ENCODE measurements at regions not wholly inside any gene's neighbourhood (a gene's known extent, or its start where the extent isn't known, plus 50 kb on each side); places are given as distances from the start of the nearest gene placed in this dataset.

DNA sequence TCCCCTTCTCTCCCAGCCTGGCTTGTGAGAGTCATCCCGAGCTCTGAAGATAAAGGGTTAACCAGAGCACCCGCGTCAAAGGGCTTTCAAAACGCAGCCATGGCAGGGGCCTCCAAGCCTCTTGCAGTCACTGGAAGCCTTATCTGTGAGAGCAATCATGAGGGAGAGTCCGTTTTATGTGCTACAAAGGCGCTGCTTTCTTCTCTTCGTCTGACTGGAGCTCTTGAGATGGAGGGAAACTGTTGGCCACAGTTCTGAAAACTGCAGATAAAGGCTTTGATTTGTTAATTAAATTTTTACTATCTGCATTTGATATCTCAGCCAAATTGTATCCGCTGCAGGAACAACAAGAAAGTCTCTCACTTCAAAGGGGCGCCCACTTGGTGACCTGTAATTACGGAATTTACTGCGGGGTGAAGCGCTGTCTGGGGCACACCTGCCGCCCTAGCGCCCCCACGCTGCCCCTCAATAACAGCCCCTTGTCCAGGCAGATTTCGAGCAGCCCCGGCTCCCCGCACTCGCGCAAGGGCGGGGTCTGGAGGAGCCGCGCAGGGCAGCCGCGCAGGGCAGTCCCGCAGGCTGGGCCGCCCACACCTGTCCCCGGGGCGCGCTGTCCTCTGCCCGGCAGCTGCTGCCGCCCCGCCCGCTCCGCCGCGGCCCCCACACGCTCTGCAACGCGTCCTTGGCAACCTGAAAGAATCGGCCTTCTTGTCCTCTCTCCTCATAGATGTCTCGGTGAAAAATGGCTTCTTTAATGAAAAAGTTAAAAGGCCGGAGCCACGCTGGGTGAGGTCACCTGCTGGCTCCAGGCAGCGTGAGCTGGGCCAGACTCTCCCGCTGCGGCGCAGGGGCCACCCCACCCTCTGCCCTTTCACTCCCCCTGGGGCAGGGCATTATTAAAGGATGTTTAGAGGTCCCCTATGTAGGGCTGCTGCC is 217.9 kb downstream of the VAPA start:
- dilution Hi-C loops (cut with HindIII; ENCODE audit: low sequenced_read_pairs, unreplicated experiment) = no loop called here
- WGBS, 2 experiments (ENCODE audit: extremely low coverage in 2 of 2, insufficient read length in 1 of 2) = 19% methylated on average over 13 of the region's 48 CpGs; no CpG with 5 or more reads in 1 of the 2 experiments
- ATAC-seq (ENCODE audit: low read depth) = peak; percentile 27

More for the DNA sequence above, 217.9 kb downstream of the VAPA start:
- H2BK15ac ChIP-seq (ENCODE audit: low read depth, low read length) = no peak overlapping the region
- H3K27me3 ChIP-seq (ENCODE audit: control insufficient read depth, insufficient read depth, low read length) = peaks cover 15% of the 10 kb centered on the region
- POLR2A ChIA-PET (ENCODE audit: unreplicated experiment) = interaction anchor here (0.6 kb wide), 1 partner anchor 82 kb away, joined by 3 read pairs; no protein-coding TSS in a partner anchor
- no peak overlapping the region for H2BK5ac ChIP-seq (ENCODE audit: low read depth, low read length, poor library complexity, severe bottlenecking)
- no peaks in the 10 kb centered on the region for H4K20me1 ChIP-seq (ENCODE audit: insufficient read depth, low read length)
- intact Hi-C loops (cut with micrococcal nuclease) = no loop called here
- no peaks in the 10 kb centered on the region for H3K4me1 ChIP-seq (ENCODE audit: control insufficient read depth, insufficient read depth, low read length)
- BruUV-seq (replicated peaks) = no TSS peak
- no peak overlapping the region for H2AK5ac ChIP-seq (ENCODE audit: low read depth, low read length)
- H2AK9ac ChIP-seq (replicated peaks; ENCODE audit: low read depth, low read length, poor library complexity) = no peak overlapping the region
- H4K8ac ChIP-seq (ENCODE audit: low read depth in 2 of 2, low read length in 2 of 2) = no peak overlapping the region
- DNase-seq = no peak
- no peak overlapping the region for H4K91ac ChIP-seq (ENCODE audit: insufficient read depth, low read depth, low read length)
- H3K4me3 ChIP-seq (ENCODE audit: insufficient read depth, low read depth, low read length) = no peak overlapping the region
- H4K5ac ChIP-seq (ENCODE audit: low read depth, low read length) = no peak overlapping the region
- no peak overlapping the region for H3K23ac ChIP-seq (ENCODE audit: low read depth, low read length)
- no peak overlapping the region for H3K4me2 ChIP-seq (ENCODE audit: low read depth, low read length)
- H2BK120ac ChIP-seq (ENCODE audit: low read depth, low read length) = no peak overlapping the region
- no peak overlapping the region for H3K4ac ChIP-seq (ENCODE audit: low read depth, low read length)
- H2AFZ ChIP-seq (replicated peaks; ENCODE audit: low read length, poor library complexity) = peak overlapping the region; percentile 2
- H3K79me1 ChIP-seq (ENCODE audit: low read depth in 1 of 2, low read length in 2 of 2) = no peaks in the 10 kb centered on the region
- no peak overlapping the region for H2BK20ac ChIP-seq (ENCODE audit: low read depth, low read length)
- H3K18ac ChIP-seq (ENCODE audit: low read depth, low read length) = no peak overlapping the region
- H3K9me3 ChIP-seq (ENCODE audit: control insufficient read depth, insufficient read depth, low read length) = no peaks in the 10 kb centered on the region
- no peak overlapping the region for H3K27ac ChIP-seq (ENCODE audit: insufficient read depth, low read length)
- H3K9me1 ChIP-seq (ENCODE audit: insufficient read depth, low read length) = no peaks in the 10 kb centered on the region
- H3K56ac ChIP-seq (ENCODE audit: extremely low read depth, insufficient read depth, low read length) = no peak overlapping the region
- H3K9ac ChIP-seq (ENCODE audit: low read depth, low read length) = no peak overlapping the region
- in situ Hi-C loops (cut with MboI; ENCODE audit: low sequenced_read_pairs) = no loop called here
- H3K14ac ChIP-seq (replicated peaks; ENCODE audit: low read depth, low read length) = no peak overlapping the region
- TF ChIP-seq MXI1 (IDR thresholded peaks at IDR 0.05; ENCODE audit: borderline replicate concordance, low read depth, low read length) (no peak), RFX5 (IDR thresholded peaks at IDR 0.05; ENCODE audit: low read depth, low read length) (no peak), CHD1 (IDR thresholded peaks at IDR 0.05; ENCODE audit: low read depth, low read length) (no peak), MAFK (IDR thresholded peaks at IDR 0.05; ENCODE audit: low read depth, low read length) (no peak), POLR2A (IDR thresholded peaks at IDR 0.05; ENCODE audit: low read depth, low read length) (no peak), NFE2L2 (IDR thresholded peaks at IDR 0.05; ENCODE audit: low read depth, low read length) (no peak), RCOR1 (IDR thresholded peaks at IDR 0.05; ENCODE audit: insufficient replicate concordance, low read length) (no peak), BHLHE40 (IDR thresholded peaks at IDR 0.05; ENCODE audit: low read depth, low read length) (no peak), MAZ (IDR thresholded peaks at IDR 0.05; ENCODE audit: borderline replicate concordance, low read depth, low read length) (no peak), CEBPB (IDR thresholded peaks at IDR 0.05; ENCODE audit: low read depth, low read length) (no peak)
- TF ChIP-seq, protein P1, sequence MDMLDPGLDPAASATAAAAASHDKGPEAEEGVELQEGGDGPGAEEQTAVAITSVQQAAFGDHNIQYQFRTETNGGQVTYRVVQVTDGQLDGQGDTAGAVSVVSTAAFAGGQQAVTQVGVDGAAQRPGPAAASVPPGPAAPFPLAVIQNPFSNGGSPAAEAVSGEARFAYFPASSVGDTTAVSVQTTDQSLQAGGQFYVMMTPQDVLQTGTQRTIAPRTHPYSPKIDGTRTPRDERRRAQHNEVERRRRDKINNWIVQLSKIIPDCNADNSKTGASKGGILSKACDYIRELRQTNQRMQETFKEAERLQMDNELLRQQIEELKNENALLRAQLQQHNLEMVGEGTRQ (IDR thresholded peaks at IDR 0.05; ENCODE audit: low read depth, low read length) = no peak
- TF ChIP-seq, protein P2, sequence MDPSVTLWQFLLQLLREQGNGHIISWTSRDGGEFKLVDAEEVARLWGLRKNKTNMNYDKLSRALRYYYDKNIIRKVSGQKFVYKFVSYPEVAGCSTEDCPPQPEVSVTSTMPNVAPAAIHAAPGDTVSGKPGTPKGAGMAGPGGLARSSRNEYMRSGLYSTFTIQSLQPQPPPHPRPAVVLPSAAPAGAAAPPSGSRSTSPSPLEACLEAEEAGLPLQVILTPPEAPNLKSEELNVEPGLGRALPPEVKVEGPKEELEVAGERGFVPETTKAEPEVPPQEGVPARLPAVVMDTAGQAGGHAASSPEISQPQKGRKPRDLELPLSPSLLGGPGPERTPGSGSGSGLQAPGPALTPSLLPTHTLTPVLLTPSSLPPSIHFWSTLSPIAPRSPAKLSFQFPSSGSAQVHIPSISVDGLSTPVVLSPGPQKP (IDR thresholded peaks at IDR 0.05; ENCODE audit: borderline replicate concordance, low read depth, low read length) = no peak
- CTCF ChIA-PET = interaction anchor here (0.7 kb wide), 1 partner anchor 160 kb away, joined by 3 read pairs; no protein-coding TSS in a partner anchor
- no peaks in the 10 kb centered on the region for H3K36me3 ChIP-seq (ENCODE audit: control insufficient read depth, insufficient read depth, low read length)

All from IMR-90 (cell line).